ENCODE measurements at regions not wholly inside any gene's neighbourhood (a gene's known extent, or its start where the extent isn't known, plus 50 kb on each side); places are given as distances from the start of the nearest gene placed in this dataset.

- Mint-ChIP-seq H3K4me3 (no peak overlapping the region), H3K9me3 (no peaks in the 10 kb centered on the region), H3K36me3 (no peaks in the 10 kb centered on the region), H3K27ac (no peak overlapping the region), H3K4me1 (peaks cover 4% of the 10 kb centered on the region), H3K27me3 (ENCODE audit: insufficient read depth, low read depth) (no peaks in the 10 kb centered on the region)
- H3K9me3 ChIP-seq (ENCODE audit: low read depth): no peaks in the 10 kb centered on the region
- H3K27me3 ChIP-seq: no peaks in the 10 kb centered on the region
- no peaks in the 10 kb centered on the region for H3K79me2 ChIP-seq (ENCODE audit: low read depth)
- no peaks in the 10 kb centered on the region for H3K4me1 ChIP-seq
- H2AFZ ChIP-seq (replicated peaks): no peak overlapping the region
- H3K9ac ChIP-seq: no peak overlapping the region
- H3K27ac ChIP-seq: no peak overlapping the region
- no peaks in the 10 kb centered on the region for H3F3A ChIP-seq (ENCODE audit: low read depth)
- no peak overlapping the region for H3K4me2 ChIP-seq
- no peak for DNase-seq (ENCODE audit: low spot score)
- TF ChIP-seq CTCF (IDR thresholded peaks at IDR 0.05) (no peak), EZH2 (IDR thresholded peaks at IDR 0.05) (no peak), EZH2phosphoT487 (IDR thresholded peaks at IDR 0.05) (no peak)
- no peak overlapping the region for H3K4me3 ChIP-seq
- no peaks in the 10 kb centered on the region for H4K20me1 ChIP-seq (ENCODE audit: low read depth)
- no peaks in the 10 kb centered on the region for H3K36me3 ChIP-seq
Observed at GRCh38 chr12:76240281-76240680, 107.9 kb downstream of the BBS10 start.

GRCh38 chr12:76238688-76239087, 109.5 kb downstream of the BBS10 start:
- H3K4me1 ChIP-seq: no peaks in the 10 kb centered on the region
- H3K4me3 ChIP-seq: no peak overlapping the region
- no peaks in the 10 kb centered on the region for H3K27me3 ChIP-seq
- Mint-ChIP-seq H3K4me1 (peaks cover 4% of the 10 kb centered on the region), H3K36me3 (no peaks in the 10 kb centered on the region), H3K9me3 (no peaks in the 10 kb centered on the region), H3K27me3 (ENCODE audit: insufficient read depth, low read depth) (no peaks in the 10 kb centered on the region), H3K4me3 (no peak overlapping the region), H3K27ac (no peak overlapping the region)
- DNase-seq (ENCODE audit: low spot score): no peak
- H4K20me1 ChIP-seq (ENCODE audit: low read depth): no peaks in the 10 kb centered on the region
- H3K36me3 ChIP-seq: no peaks in the 10 kb centered on the region
- no peak overlapping the region for H3K27ac ChIP-seq
- no peaks in the 10 kb centered on the region for H3F3A ChIP-seq (ENCODE audit: low read depth)
- no peaks in the 10 kb centered on the region for H3K79me2 ChIP-seq (ENCODE audit: low read depth)
- no peak overlapping the region for H2AFZ ChIP-seq (replicated peaks)
- TF ChIP-seq CTCF (IDR thresholded peaks at IDR 0.05): no peak
- no peak for TF ChIP-seq EZH2 (IDR thresholded peaks at IDR 0.05)
- TF ChIP-seq EZH2phosphoT487 (IDR thresholded peaks at IDR 0.05): no peak
- H3K4me2 ChIP-seq: no peak overlapping the region
- H3K9me3 ChIP-seq (ENCODE audit: low read depth): no peaks in the 10 kb centered on the region
- H3K9ac ChIP-seq: no peak overlapping the region

GRCh38 chr12:76237086-76237701, 111.0 kb downstream of the BBS10 start:
- Histone ChIP-seq H3K27ac (no peak overlapping the region), H3K4me1 (no peaks in the 10 kb centered on the region), H2AFZ (replicated peaks) (no peak overlapping the region), H3K4me2 (no peak overlapping the region), H4K20me1 (ENCODE audit: low read depth) (no peaks in the 10 kb centered on the region), H3K27me3 (no peaks in the 10 kb centered on the region), H3F3A (ENCODE audit: low read depth) (no peaks in the 10 kb centered on the region), H3K36me3 (no peaks in the 10 kb centered on the region), H3K9me3 (ENCODE audit: low read depth) (no peaks in the 10 kb centered on the region), H3K4me3 (no peak overlapping the region), H3K79me2 (ENCODE audit: low read depth) (no peaks in the 10 kb centered on the region), H3K9ac (no peak overlapping the region)
- no peak overlapping the region for H3K4me3 Mint-ChIP-seq
- H3K4me1 Mint-ChIP-seq: peaks cover 4% of the 10 kb centered on the region
- no peak overlapping the region for H3K27ac Mint-ChIP-seq
- H3K36me3 Mint-ChIP-seq: no peaks in the 10 kb centered on the region
- no peaks in the 10 kb centered on the region for H3K27me3 Mint-ChIP-seq (ENCODE audit: insufficient read depth, low read depth)
- TF ChIP-seq CTCF (IDR thresholded peaks at IDR 0.05): no peak
- no peak for DNase-seq (ENCODE audit: low spot score)
- H3K9me3 Mint-ChIP-seq: no peaks in the 10 kb centered on the region
